Keratinocyte (primary cell): ENCODE measurements at regions not wholly inside any gene's neighbourhood (a gene's known extent, or its start where the extent isn't known, plus 50 kb on each side); places are given as distances from the start of the nearest gene placed in this dataset.

Experiments
- DNase-seq: peaks from one replicate; pipeline ENCODE4 v3.0.0-alpha.2; 2011; ENCODE audit warnings: low read depth, missing footprints, low spot score
- FAIRE-seq: peaks from 2 replicates; lab custom pipeline; 2011; peaks lifted over from hg19 to GRCh38; lab: Jason Lieb, UNC
- H2AFZ ChIP-seq: 2 replicates; pipeline ENCODE4 v1.6.0; 2012; ENCODE audit warnings: low read length, control low read depth, inconsistent platforms; ENCODE audit not compliant: control insufficient read depth
- H3K27ac ChIP-seq: 2 replicates; pipeline ENCODE4 v1.5.1; 2011; ENCODE audit warnings: low read length; ENCODE audit not compliant: control insufficient read depth, insufficient read depth
- H3K27me3 ChIP-seq: 3 replicates; pipeline ENCODE4 v1.6.0; 2011; ENCODE audit warnings: low read length; ENCODE audit not compliant: control insufficient read depth, insufficient read depth; ENCODE audit errors: extremely low read depth
- H3K36me3 ChIP-seq, 2 experiments: 2 replicates in 1 of 2; 3 replicates in 1 of 2; pipeline ENCODE4 v1.5.1; 2011; ENCODE audit warnings: low read length in 2 of 2, mild to moderate bottlenecking in 1 of 2; ENCODE audit not compliant: control insufficient read depth in 2 of 2, insufficient read depth in 2 of 2; ENCODE audit errors: extremely low read depth in 1 of 2
- H3K4me1 ChIP-seq: 3 replicates; pipeline ENCODE4 v1.5.1; 2011; ENCODE audit warnings: low read length; ENCODE audit not compliant: control insufficient read depth, insufficient read depth; ENCODE audit errors: extremely low read depth
- H3K4me2 ChIP-seq: 3 replicates; pipeline ENCODE4 v1.6.0; 2011; ENCODE audit warnings: low read depth, low read length; ENCODE audit not compliant: control insufficient read depth, insufficient read depth; ENCODE audit errors: extremely low read depth
- H3K4me3 ChIP-seq, 3 experiments: fragments of 200-600 bp in 1 of 3; sonication (generic) in 1 of 3; 2 replicates in 2 of 3; 3 replicates in 1 of 3; pipeline ENCODE4 v1.5.1; 2011 to 2016; ENCODE audit warnings: low read length in 3 of 3, mild to moderate bottlenecking in 3 of 3, control low read depth in 2 of 3, inconsistent platforms in 1 of 3, low read depth in 1 of 3, mixed read lengths in 1 of 3, mixed run types in 1 of 3, moderate library complexity in 1 of 3; ENCODE audit not compliant: control insufficient read depth in 2 of 3, insufficient read depth in 2 of 3; ENCODE audit errors: extremely low read depth in 1 of 3
- H3K79me2 ChIP-seq: 2 replicates; pipeline ENCODE4 v1.6.0; 2012; ENCODE audit warnings: low read length; ENCODE audit not compliant: control insufficient read depth, insufficient read depth
- H3K9ac ChIP-seq: 3 replicates; pipeline ENCODE4 v1.6.0; 2011; ENCODE audit warnings: low read length; ENCODE audit not compliant: control insufficient read depth, insufficient read depth; ENCODE audit errors: extremely low read depth
- H3K9me1 ChIP-seq: 3 replicates; pipeline ENCODE4 v1.6.0; 2011; ENCODE audit warnings: low read length; ENCODE audit not compliant: control insufficient read depth, insufficient read depth; ENCODE audit errors: extremely low read depth
- H3K9me3 ChIP-seq: 2 replicates; pipeline ENCODE4 v1.5.1; 2012; ENCODE audit warnings: low read depth, low read length; ENCODE audit not compliant: control insufficient read depth
- H4K20me1 ChIP-seq: 3 replicates; pipeline ENCODE4 v1.6.0; 2011; ENCODE audit warnings: low read length; ENCODE audit not compliant: control insufficient read depth, insufficient read depth; ENCODE audit errors: extremely low read depth
- CTCF ChIP-seq, 3 experiments: IDR thresholded peaks in 1 of 3; conservative IDR thresholded peaks in 1 of 3; optimal IDR thresholded peaks in 1 of 3; 2 replicates in 2 of 3; 3 replicates in 1 of 3; pipeline versions ENCODE3 to v1.5.1; 2011; ENCODE audit warnings: low read length in 3 of 3, mild to moderate bottlenecking in 3 of 3, moderate library complexity in 2 of 3, control low read depth in 1 of 3, inconsistent platforms in 1 of 3; ENCODE audit not compliant: insufficient read depth in 2 of 3; ENCODE audit errors: extremely low read depth in 1 of 3
- EZH2 ChIP-seq: IDR thresholded peaks from one replicate; pipeline ENCODE4 v1.6.1; 2012; ENCODE audit warnings: inconsistent platforms, mild to moderate bottlenecking, low read length, moderate library complexity
- dilution Hi-C: fragments of 300-500 bp; cut with MboI; formaldehyde crosslinking; loops from one replicate; pipeline ENCODE4 v1.7.0; 2020; ENCODE audit warnings: low sequenced_read_pairs; ENCODE audit not compliant: extremely low pct_ligation_motif_present

- H3K9me3 ChIP-seq = no peaks in the 10 kb centered on the region
- no peaks in the 10 kb centered on the region for H4K20me1 ChIP-seq
- no peak overlapping the region for H3K27ac ChIP-seq
- no peak for TF ChIP-seq EZH2
- no peak for TF ChIP-seq CTCF (optimal IDR thresholded peaks at IDR 0.05 in 1 of 3, IDR thresholded peaks at IDR 0.05 in 1 of 3, conservative IDR thresholded peaks at IDR 0.05 in 1 of 3; ENCODE audit: extremely low read depth in 1 of 3, insufficient read depth in 2 of 3, low read length in 3 of 3)
- no peak overlapping the region for H3K4me3 ChIP-seq
- H3K4me2 ChIP-seq = no peak overlapping the region
- dilution Hi-C loops = no loop called here
- H3K79me2 ChIP-seq = no peaks in the 10 kb centered on the region
- no peaks in the 10 kb centered on the region for H3K27me3 ChIP-seq
- no peak overlapping the region for H2AFZ ChIP-seq
- no peak for DNase-seq
- FAIRE-seq = no peak
- H3K9me1 ChIP-seq = no peaks in the 10 kb centered on the region
- no peaks in the 10 kb centered on the region for H3K4me1 ChIP-seq
- H3K9ac ChIP-seq = no peak overlapping the region
- no peaks in the 10 kb centered on the region for H3K36me3 ChIP-seq
Measured at GRCh38 chr1:219049501-219049900, 124.2 kb upstream of the LYPLAL1 start.

GRCh38 chr1:219050086-219050821 is 123.4 kb upstream of the LYPLAL1 start:
- Histone ChIP-seq H4K20me1 (no peaks in the 10 kb centered on the region), H3K4me1 (no peaks in the 10 kb centered on the region), H3K9ac (no peak overlapping the region), H3K27me3 (no peaks in the 10 kb centered on the region), H3K27ac (no peak overlapping the region), H3K4me2 (no peak overlapping the region), H3K9me1 (no peaks in the 10 kb centered on the region), H3K79me2 (no peaks in the 10 kb centered on the region), H2AFZ (no peak overlapping the region), H3K36me3 (no peaks in the 10 kb centered on the region), H3K4me3 (no peak overlapping the region), H3K9me3 (no peaks in the 10 kb centered on the region)
- dilution Hi-C loops = no loop called here
- FAIRE-seq (no peak), DNase-seq (no peak)
- TF ChIP-seq EZH2 (no peak), CTCF (optimal IDR thresholded peaks at IDR 0.05 in 1 of 3, IDR thresholded peaks at IDR 0.05 in 1 of 3, conservative IDR thresholded peaks at IDR 0.05 in 1 of 3; ENCODE audit: extremely low read depth in 1 of 3, insufficient read depth in 2 of 3, low read length in 3 of 3) (no peak)
